ENCODE measurements at regions not wholly inside any gene's neighbourhood (a gene's known extent, or its start where the extent isn't known, plus 50 kb on each side); places are given as distances from the start of the nearest gene placed in this dataset.
A peak's percentile ranks its signal among the peaks of the same experiment; 100 is the strongest.

DNA sequence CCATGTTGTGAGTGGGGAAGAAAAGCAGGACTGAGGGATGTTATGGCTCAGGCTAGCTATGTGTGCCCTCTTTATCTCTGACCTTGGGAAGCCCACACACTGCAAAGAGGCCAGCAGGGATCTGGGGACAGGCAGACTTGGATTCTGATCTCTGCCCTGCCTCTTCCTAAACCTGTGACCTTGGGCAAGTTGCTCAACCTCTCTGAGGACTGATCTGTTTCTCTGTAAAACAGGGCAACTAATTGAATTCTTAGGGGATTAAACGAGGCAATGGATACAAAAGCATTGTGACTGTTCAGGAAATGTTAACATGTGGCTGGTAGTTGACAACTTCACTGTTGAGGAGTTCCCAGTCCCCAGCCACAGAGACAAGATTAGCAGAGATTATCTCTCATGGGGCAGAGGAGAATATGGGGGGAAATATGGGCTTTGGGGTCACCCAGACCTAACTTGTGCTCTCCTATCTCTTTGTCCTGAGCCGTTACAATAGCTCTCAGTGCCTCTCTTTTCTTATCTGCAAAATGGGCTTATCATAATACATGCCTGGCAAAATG lies 184.7 kb upstream of the GLI2 start:
- Histone ChIP-seq H3K79me1 (replicated peaks; ENCODE audit: low read length, poor library complexity, severe bottlenecking) (no peaks in the 10 kb centered on the region), H2BK12ac (ENCODE audit: low read length in 2 of 2) (no peak overlapping the region), H2BK120ac (ENCODE audit: low read depth, low read length) (no peak overlapping the region), H3K4me3 (ENCODE audit: insufficient read depth in 1 of 2, low read depth in 1 of 2, low read length in 2 of 2) (no peak overlapping the region), H2BK15ac (ENCODE audit: low read depth, poor library complexity, severe bottlenecking) (no peak overlapping the region), H3K14ac (ENCODE audit: low read length in 2 of 2) (no peak overlapping the region), H3K27ac (ENCODE audit: low read length, poor library complexity, severe bottlenecking) (no peak overlapping the region), H3K4me1 (ENCODE audit: control insufficient read depth, insufficient read depth, low read depth, low read length) (peaks cover 22% of the 10 kb centered on the region), H3K18ac (ENCODE audit: low read depth in 1 of 2, low read length in 2 of 2) (no peak overlapping the region), H2BK5ac (ENCODE audit: low read depth, low read length, poor library complexity, severe bottlenecking) (no peak overlapping the region), H3K23ac (ENCODE audit: low read length in 2 of 2) (no peak overlapping the region), H3K9me3 (ENCODE audit: control insufficient read depth, low read length) (no peaks in the 10 kb centered on the region), H2AK5ac (ENCODE audit: low read length, severe bottlenecking) (no peak overlapping the region), H3K9ac (ENCODE audit: low read length) (no peak overlapping the region), H3K27me3 (ENCODE audit: control insufficient read depth in 1 of 2, insufficient read depth in 1 of 2, low read length in 2 of 2) (peaks cover 18 to 51% of the 10 kb centered on the region in 2 experiments), H4K91ac (ENCODE audit: low read length) (no peak overlapping the region), H2AFZ (ENCODE audit: low read depth, low read length) (no peak overlapping the region), H3K4me2 (ENCODE audit: low read length, poor library complexity, severe bottlenecking) (no peak overlapping the region), H3K36me3 (ENCODE audit: control insufficient read depth in 1 of 2, insufficient read depth in 2 of 2, low read depth in 1 of 2, low read length in 2 of 2) (no peaks in the 10 kb centered on the region), H4K8ac (ENCODE audit: low read length) (no peak overlapping the region), H3K4ac (ENCODE audit: low read depth in 1 of 2, low read length in 2 of 2) (no peak overlapping the region)
- 32% methylated on average over 1 of the region's 2 CpGs for WGBS
- no peak for DNase-seq

DNA sequence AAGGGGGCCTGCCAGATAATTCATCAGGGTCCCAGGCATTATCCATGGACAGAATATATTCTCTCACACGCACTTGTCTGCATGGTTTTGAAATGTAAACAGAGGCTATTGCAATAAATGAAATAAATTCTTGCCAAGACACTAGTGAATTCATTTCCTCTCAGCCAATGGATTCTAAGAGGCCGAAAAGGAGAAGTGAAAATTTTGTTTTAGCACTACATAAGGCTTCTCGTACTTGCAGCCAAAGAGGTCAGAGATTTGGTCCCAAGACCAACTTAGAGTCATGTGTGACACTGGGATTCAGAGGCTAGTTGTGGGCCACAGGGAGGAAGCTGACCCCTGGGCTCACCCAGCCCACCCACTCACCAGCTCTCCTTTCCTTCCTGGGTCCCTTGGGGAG lies 184.1 kb upstream of the GLI2 start:
- H2AFZ ChIP-seq (ENCODE audit: low read depth, low read length), result no peak overlapping the region
- peaks cover 18% of the 10 kb centered on the region for H3K4me1 ChIP-seq (ENCODE audit: control insufficient read depth, insufficient read depth, low read depth, low read length)
- H3K18ac ChIP-seq (ENCODE audit: low read depth in 1 of 2, low read length in 2 of 2), result no peak overlapping the region
- no peak overlapping the region for H3K4me3 ChIP-seq (ENCODE audit: insufficient read depth in 1 of 2, low read depth in 1 of 2, low read length in 2 of 2)
- H2AK5ac ChIP-seq (ENCODE audit: low read length, severe bottlenecking), result no peak overlapping the region
- no peak for DNase-seq
- no peak overlapping the region for H3K23ac ChIP-seq (ENCODE audit: low read length in 2 of 2)
- no peak overlapping the region for H3K14ac ChIP-seq (ENCODE audit: low read length in 2 of 2)
- no peak overlapping the region for H2BK15ac ChIP-seq (ENCODE audit: low read depth, poor library complexity, severe bottlenecking)
- H3K4ac ChIP-seq (ENCODE audit: low read depth in 1 of 2, low read length in 2 of 2), result no peak overlapping the region
- no peak overlapping the region for H3K4me2 ChIP-seq (ENCODE audit: low read length, poor library complexity, severe bottlenecking)
- H2BK12ac ChIP-seq (ENCODE audit: low read length in 2 of 2), result no peak overlapping the region
- peaks cover 18 to 52% of the 10 kb centered on the region in 2 experiments for H3K27me3 ChIP-seq (ENCODE audit: control insufficient read depth in 1 of 2, insufficient read depth in 1 of 2, low read length in 2 of 2)
- H2BK5ac ChIP-seq (ENCODE audit: low read depth, low read length, poor library complexity, severe bottlenecking), result no peak overlapping the region
- no peaks in the 10 kb centered on the region for H3K9me3 ChIP-seq (ENCODE audit: control insufficient read depth, low read length)
- H4K91ac ChIP-seq (ENCODE audit: low read length), result no peak overlapping the region
- H3K27ac ChIP-seq (ENCODE audit: low read length, poor library complexity, severe bottlenecking), result no peak overlapping the region
- no peaks in the 10 kb centered on the region for H3K36me3 ChIP-seq (ENCODE audit: control insufficient read depth in 1 of 2, insufficient read depth in 2 of 2, low read depth in 1 of 2, low read length in 2 of 2)
- no peak overlapping the region for H2BK120ac ChIP-seq (ENCODE audit: low read depth, low read length)
- H3K79me1 ChIP-seq (replicated peaks; ENCODE audit: low read length, poor library complexity, severe bottlenecking), result no peaks in the 10 kb centered on the region
- H4K8ac ChIP-seq (ENCODE audit: low read length), result no peak overlapping the region
- 50% methylated on average over 2 of the region's 3 CpGs for WGBS
- no peak overlapping the region for H3K9ac ChIP-seq (ENCODE audit: low read length)

DNA sequence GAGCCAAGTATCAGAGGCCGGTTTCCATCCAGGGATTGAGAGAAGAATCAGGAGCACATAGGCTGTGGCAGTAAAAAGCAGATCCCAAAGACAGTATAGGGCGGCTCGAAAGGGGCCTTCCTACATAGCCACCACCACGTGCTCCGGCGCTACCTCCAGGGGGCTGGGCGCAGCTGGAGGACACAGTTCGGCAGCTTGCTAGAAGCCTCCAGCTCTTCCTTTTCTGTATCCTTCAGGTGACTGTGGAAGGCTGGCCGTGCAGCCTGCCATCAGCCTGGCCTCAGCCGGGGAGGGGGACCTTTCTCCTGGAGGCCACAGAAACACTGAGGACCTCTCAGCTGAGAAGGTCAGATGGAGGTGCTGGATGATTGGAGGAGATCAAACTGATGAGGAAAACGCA lies 183.6 kb upstream of the GLI2 start:
- Histone ChIP-seq H3K4me2 (ENCODE audit: low read length, poor library complexity, severe bottlenecking) (no peak overlapping the region), H3K36me3 (ENCODE audit: control insufficient read depth in 1 of 2, insufficient read depth in 2 of 2, low read depth in 1 of 2, low read length in 2 of 2) (no peaks in the 10 kb centered on the region), H3K4ac (ENCODE audit: low read depth in 1 of 2, low read length in 2 of 2) (no peak overlapping the region), H2BK12ac (ENCODE audit: low read length in 2 of 2) (no peak overlapping the region), H2AFZ (ENCODE audit: low read depth, low read length) (no peak overlapping the region), H3K18ac (ENCODE audit: low read depth in 1 of 2, low read length in 2 of 2) (no peak overlapping the region), H2BK15ac (ENCODE audit: low read depth, poor library complexity, severe bottlenecking) (no peak overlapping the region), H2BK5ac (ENCODE audit: low read depth, low read length, poor library complexity, severe bottlenecking) (no peak overlapping the region), H3K4me3 (ENCODE audit: insufficient read depth in 1 of 2, low read depth in 1 of 2, low read length in 2 of 2) (no peak overlapping the region), H3K23ac (ENCODE audit: low read length in 2 of 2) (no peak overlapping the region), H3K14ac (ENCODE audit: low read length in 2 of 2) (peak overlapping the region in 1 of 2 experiments; percentile 15), H3K27me3 (ENCODE audit: control insufficient read depth in 1 of 2, insufficient read depth in 1 of 2, low read length in 2 of 2) (peaks cover 19 to 57% of the 10 kb centered on the region in 2 experiments), H3K27ac (ENCODE audit: low read length, poor library complexity, severe bottlenecking) (no peak overlapping the region), H3K9ac (ENCODE audit: low read length) (no peak overlapping the region), H2BK120ac (ENCODE audit: low read depth, low read length) (no peak overlapping the region), H3K9me3 (ENCODE audit: control insufficient read depth, low read length) (no peaks in the 10 kb centered on the region), H3K4me1 (ENCODE audit: control insufficient read depth, insufficient read depth, low read depth, low read length) (peaks cover 13% of the 10 kb centered on the region), H4K91ac (ENCODE audit: low read length) (no peak overlapping the region), H2AK5ac (ENCODE audit: low read length, severe bottlenecking) (no peak overlapping the region), H3K79me1 (replicated peaks; ENCODE audit: low read length, poor library complexity, severe bottlenecking) (no peaks in the 10 kb centered on the region), H4K8ac (ENCODE audit: low read length) (no peak overlapping the region)
- WGBS, result 82% methylated on average over 11 of the region's 11 CpGs
- DNase-seq, result no peak

DNA sequence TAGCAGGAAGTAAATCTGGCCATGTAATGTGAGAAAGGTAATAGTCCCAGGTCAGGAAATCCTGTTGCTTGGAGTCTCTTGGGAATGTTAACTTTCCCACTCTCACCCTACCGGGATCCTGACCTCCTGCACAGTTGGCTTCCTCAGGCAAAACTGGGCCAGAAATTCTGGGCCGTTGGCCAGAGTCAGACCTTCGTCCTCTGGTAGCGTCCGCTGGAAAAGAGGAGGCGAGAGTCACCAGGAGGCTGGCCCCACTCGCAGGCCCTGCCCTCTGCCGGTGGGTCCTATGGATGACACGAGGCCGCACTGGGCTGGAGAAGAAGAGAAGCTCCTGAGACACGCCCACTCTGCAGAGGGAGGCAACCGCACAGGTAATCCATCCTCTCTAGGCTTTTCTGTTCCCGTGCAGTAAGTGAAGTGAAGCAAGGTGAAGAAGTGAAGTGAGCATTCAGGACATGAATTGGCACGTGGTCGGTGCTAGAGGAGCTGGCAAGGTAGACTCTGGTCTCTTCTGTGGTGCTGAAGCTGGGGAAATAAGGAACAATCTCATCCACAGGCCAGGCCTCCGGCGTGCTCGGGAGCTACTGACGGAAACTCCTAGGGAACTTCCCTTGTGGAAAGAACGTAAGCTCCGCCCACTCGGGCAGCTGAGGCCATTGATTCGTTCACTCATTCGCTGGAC lies 182.7 kb upstream of the GLI2 start:
- Histone ChIP-seq H4K8ac (ENCODE audit: low read length) (no peak overlapping the region), H3K4me2 (ENCODE audit: low read length, poor library complexity, severe bottlenecking) (no peak overlapping the region), H3K27me3 (ENCODE audit: control insufficient read depth in 1 of 2, insufficient read depth in 1 of 2, low read length in 2 of 2) (peaks cover 22 to 55% of the 10 kb centered on the region in 2 experiments), H3K27ac (ENCODE audit: low read length, poor library complexity, severe bottlenecking) (no peak overlapping the region), H2AK5ac (ENCODE audit: low read length, severe bottlenecking) (no peak overlapping the region), H2BK120ac (ENCODE audit: low read depth, low read length) (no peak overlapping the region), H2BK5ac (ENCODE audit: low read depth, low read length, poor library complexity, severe bottlenecking) (no peak overlapping the region), H3K18ac (ENCODE audit: low read depth in 1 of 2, low read length in 2 of 2) (no peak overlapping the region), H3K9ac (ENCODE audit: low read length) (no peak overlapping the region), H4K91ac (ENCODE audit: low read length) (no peak overlapping the region), H3K4me3 (ENCODE audit: insufficient read depth in 1 of 2, low read depth in 1 of 2, low read length in 2 of 2) (no peak overlapping the region), H3K4ac (ENCODE audit: low read depth in 1 of 2, low read length in 2 of 2) (no peak overlapping the region), H3K4me1 (ENCODE audit: control insufficient read depth, insufficient read depth, low read depth, low read length) (peaks cover 13% of the 10 kb centered on the region), H2BK12ac (ENCODE audit: low read length in 2 of 2) (no peak overlapping the region), H2BK15ac (ENCODE audit: low read depth, poor library complexity, severe bottlenecking) (no peak overlapping the region), H3K23ac (ENCODE audit: low read length in 2 of 2) (no peak overlapping the region), H3K9me3 (ENCODE audit: control insufficient read depth, low read length) (no peaks in the 10 kb centered on the region), H3K79me1 (replicated peaks; ENCODE audit: low read length, poor library complexity, severe bottlenecking) (no peaks in the 10 kb centered on the region), H3K36me3 (ENCODE audit: control insufficient read depth in 1 of 2, insufficient read depth in 2 of 2, low read depth in 1 of 2, low read length in 2 of 2) (no peaks in the 10 kb centered on the region), H3K14ac (ENCODE audit: low read length in 2 of 2) (no peak overlapping the region), H2AFZ (ENCODE audit: low read depth, low read length) (no peak overlapping the region)
- DNase-seq, result peak; percentile 64
- 12% methylated on average over 23 of the region's 24 CpGs for WGBS

Measured in mesenchymal stem cell (in vitro differentiated cells and primary cell).